ENCODE measurements at regions not wholly inside any gene's neighbourhood (a gene's known extent, or its start where the extent isn't known, plus 50 kb on each side); places are given as distances from the start of the nearest gene placed in this dataset.

GRCh38 chr3:24565656-24566055 lies 71.0 kb upstream of the THRB start:
- DNase-seq (ENCODE audit: low spot score) (no peak), ATAC-seq (no peak)
- peaks cover 4% of the 10 kb centered on the region for H3K27me3 Mint-ChIP-seq (ENCODE audit: insufficient read depth, low read depth, poor library complexity)
- no peaks in the 10 kb centered on the region for H3F3A ChIP-seq (replicated peaks; ENCODE audit: low read depth)
- H3K4me1 ChIP-seq (ENCODE audit: insufficient read depth) = no peaks in the 10 kb centered on the region
- H3K4me3 ChIP-seq = no peak overlapping the region
- no peak overlapping the region for H3K4me2 ChIP-seq
- H3K79me2 ChIP-seq (replicated peaks; ENCODE audit: insufficient read depth) = no peaks in the 10 kb centered on the region
- H3K9me2 ChIP-seq (ENCODE audit: insufficient read depth) = peaks cover 3% of the 10 kb centered on the region; the same call in 1 of the 2 replicates
- no peaks in the 10 kb centered on the region; the same call in 2 of the 3 replicates for H3K36me3 Mint-ChIP-seq (ENCODE audit: low read depth)
- H2AFZ ChIP-seq = no peak overlapping the region
- H3K27me3 ChIP-seq (ENCODE audit: insufficient read depth) = no peaks in the 10 kb centered on the region
- no peak overlapping the region for H3K4me3 Mint-ChIP-seq
- H3K27ac Mint-ChIP-seq = no peak overlapping the region
- TF ChIP-seq POLR2AphosphoS5 (IDR thresholded peaks at IDR 0.05; ENCODE audit: low read depth) (no peak), JUNB (IDR thresholded peaks at IDR 0.05; ENCODE audit: unreplicated experiment) (no peak), ZNF331 (CRISPR knock-in tag; IDR thresholded peaks at IDR 0.05; ENCODE audit: low read depth) (no peak), EZH2 (IDR thresholded peaks at IDR 0.05; ENCODE audit: low read depth, unreplicated experiment) (no peak), ZNF114 (CRISPR knock-in tag; IDR thresholded peaks at IDR 0.05) (no peak), ETS1 (IDR thresholded peaks at IDR 0.05) (no peak), CREB1 (CRISPR knock-in tag; IDR thresholded peaks at IDR 0.05; ENCODE audit: low read depth) (no peak), EZH2phosphoT487 (IDR thresholded peaks at IDR 0.05; ENCODE audit: unreplicated experiment) (no peak), STAT1 (IDR thresholded peaks at IDR 0.05; ENCODE audit: unreplicated experiment) (no peak), NANOG (IDR thresholded peaks at IDR 0.05; ENCODE audit: borderline replicate concordance) (no peak)
- TF ChIP-seq, protein P1, sequence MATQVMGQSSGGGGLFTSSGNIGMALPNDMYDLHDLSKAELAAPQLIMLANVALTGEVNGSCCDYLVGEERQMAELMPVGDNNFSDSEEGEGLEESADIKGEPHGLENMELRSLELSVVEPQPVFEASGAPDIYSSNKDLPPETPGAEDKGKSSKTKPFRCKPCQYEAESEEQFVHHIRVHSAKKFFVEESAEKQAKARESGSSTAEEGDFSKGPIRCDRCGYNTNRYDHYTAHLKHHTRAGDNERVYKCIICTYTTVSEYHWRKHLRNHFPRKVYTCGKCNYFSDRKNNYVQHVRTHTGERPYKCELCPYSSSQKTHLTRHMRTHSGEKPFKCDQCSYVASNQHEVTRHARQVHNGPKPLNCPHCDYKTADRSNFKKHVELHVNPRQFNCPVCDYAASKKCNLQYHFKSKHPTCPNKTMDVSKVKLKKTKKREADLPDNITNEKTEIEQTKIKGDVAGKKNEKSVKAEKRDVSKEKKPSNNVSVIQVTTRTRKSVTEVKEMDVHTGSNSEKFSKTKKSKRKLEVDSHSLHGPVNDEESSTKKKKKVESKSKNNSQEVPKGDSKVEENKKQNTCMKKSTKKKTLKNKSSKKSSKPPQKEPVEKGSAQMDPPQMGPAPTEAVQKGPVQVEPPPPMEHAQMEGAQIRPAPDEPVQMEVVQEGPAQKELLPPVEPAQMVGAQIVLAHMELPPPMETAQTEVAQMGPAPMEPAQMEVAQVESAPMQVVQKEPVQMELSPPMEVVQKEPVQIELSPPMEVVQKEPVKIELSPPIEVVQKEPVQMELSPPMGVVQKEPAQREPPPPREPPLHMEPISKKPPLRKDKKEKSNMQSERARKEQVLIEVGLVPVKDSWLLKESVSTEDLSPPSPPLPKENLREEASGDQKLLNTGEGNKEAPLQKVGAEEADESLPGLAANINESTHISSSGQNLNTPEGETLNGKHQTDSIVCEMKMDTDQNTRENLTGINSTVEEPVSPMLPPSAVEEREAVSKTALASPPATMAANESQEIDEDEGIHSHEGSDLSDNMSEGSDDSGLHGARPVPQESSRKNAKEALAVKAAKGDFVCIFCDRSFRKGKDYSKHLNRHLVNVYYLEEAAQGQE (IDR thresholded peaks at IDR 0.05; ENCODE audit: unreplicated experiment) = no peak
- TF ChIP-seq, protein P2, sequence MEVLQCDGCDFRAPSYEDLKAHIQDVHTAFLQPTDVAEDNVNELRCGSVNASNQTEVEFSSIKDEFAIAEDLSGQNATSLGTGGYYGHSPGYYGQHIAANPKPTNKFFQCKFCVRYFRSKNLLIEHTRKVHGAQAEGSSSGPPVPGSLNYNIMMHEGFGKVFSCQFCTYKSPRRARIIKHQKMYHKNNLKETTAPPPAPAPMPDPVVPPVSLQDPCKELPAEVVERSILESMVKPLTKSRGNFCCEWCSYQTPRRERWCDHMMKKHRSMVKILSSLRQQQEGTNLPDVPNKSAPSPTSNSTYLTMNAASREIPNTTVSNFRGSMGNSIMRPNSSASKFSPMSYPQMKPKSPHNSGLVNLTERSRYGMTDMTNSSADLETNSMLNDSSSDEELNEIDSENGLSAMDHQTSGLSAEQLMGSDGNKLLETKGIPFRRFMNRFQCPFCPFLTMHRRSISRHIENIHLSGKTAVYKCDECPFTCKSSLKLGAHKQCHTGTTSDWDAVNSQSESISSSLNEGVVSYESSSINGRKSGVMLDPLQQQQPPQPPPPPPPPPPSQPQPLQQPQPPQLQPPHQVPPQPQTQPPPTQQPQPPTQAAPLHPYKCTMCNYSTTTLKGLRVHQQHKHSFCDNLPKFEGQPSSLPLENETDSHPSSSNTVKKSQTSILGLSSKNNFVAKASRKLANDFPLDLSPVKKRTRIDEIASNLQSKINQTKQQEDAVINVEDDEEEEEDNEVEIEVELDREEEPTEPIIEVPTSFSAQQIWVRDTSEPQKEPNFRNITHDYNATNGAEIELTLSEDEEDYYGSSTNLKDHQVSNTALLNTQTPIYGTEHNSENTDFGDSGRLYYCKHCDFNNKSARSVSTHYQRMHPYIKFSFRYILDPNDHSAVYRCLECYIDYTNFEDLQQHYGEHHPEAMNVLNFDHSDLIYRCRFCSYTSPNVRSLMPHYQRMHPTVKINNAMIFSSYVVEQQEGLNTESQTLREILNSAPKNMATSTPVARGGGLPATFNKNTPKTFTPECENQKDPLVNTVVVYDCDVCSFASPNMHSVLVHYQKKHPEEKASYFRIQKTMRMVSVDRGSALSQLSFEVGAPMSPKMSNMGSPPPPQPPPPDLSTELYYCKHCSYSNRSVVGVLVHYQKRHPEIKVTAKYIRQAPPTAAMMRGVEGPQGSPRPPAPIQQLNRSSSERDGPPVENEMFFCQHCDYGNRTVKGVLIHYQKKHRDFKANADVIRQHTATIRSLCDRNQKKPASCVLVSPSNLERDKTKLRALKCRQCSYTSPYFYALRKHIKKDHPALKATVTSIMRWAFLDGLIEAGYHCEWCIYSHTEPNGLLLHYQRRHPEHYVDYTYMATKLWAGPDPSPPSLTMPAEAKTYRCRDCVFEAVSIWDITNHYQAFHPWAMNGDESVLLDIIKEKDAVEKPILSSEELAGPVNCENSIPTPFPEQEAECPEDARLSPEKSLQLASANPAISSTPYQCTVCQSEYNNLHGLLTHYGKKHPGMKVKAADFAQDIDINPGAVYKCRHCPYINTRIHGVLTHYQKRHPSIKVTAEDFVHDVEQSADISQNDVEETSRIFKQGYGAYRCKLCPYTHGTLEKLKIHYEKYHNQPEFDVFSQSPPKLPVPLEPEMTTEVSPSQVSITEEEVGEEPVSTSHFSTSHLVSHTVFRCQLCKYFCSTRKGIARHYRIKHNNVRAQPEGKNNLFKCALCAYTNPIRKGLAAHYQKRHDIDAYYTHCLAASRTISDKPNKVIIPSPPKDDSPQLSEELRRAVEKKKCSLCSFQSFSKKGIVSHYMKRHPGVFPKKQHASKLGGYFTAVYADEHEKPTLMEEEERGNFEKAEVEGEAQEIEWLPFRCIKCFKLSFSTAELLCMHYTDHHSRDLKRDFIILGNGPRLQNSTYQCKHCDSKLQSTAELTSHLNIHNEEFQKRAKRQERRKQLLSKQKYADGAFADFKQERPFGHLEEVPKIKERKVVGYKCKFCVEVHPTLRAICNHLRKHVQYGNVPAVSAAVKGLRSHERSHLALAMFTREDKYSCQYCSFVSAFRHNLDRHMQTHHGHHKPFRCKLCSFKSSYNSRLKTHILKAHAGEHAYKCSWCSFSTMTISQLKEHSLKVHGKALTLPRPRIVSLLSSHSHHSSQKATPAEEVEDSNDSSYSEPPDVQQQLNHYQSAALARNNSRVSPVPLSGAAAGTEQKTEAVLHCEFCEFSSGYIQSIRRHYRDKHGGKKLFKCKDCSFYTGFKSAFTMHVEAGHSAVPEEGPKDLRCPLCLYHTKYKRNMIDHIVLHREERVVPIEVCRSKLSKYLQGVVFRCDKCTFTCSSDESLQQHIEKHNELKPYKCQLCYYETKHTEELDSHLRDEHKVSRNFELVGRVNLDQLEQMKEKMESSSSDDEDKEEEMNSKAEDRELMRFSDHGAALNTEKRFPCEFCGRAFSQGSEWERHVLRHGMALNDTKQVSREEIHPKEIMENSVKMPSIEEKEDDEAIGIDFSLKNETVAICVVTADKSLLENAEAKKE (CRISPR knock-in tag; IDR thresholded peaks at IDR 0.05) = no peak
- TF ChIP-seq, protein P3, sequence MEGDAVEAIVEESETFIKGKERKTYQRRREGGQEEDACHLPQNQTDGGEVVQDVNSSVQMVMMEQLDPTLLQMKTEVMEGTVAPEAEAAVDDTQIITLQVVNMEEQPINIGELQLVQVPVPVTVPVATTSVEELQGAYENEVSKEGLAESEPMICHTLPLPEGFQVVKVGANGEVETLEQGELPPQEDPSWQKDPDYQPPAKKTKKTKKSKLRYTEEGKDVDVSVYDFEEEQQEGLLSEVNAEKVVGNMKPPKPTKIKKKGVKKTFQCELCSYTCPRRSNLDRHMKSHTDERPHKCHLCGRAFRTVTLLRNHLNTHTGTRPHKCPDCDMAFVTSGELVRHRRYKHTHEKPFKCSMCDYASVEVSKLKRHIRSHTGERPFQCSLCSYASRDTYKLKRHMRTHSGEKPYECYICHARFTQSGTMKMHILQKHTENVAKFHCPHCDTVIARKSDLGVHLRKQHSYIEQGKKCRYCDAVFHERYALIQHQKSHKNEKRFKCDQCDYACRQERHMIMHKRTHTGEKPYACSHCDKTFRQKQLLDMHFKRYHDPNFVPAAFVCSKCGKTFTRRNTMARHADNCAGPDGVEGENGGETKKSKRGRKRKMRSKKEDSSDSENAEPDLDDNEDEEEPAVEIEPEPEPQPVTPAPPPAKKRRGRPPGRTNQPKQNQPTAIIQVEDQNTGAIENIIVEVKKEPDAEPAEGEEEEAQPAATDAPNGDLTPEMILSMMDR (conservative IDR thresholded peaks at IDR 0.05; ENCODE audit: low read depth in 2 of 2) = no peak
- no peaks in the 10 kb centered on the region for H3K4me1 Mint-ChIP-seq
- no peaks in the 10 kb centered on the region for H3K36me3 ChIP-seq (ENCODE audit: insufficient read depth)
- H3K9me3 Mint-ChIP-seq = peaks cover 5% of the 10 kb centered on the region; the same call in 2 of the 3 replicates
- H3K27ac ChIP-seq (ENCODE audit: low read depth) = no peak overlapping the region
- H4K20me1 ChIP-seq (replicated peaks; ENCODE audit: insufficient read depth) = no peaks in the 10 kb centered on the region
